H9 (cell line): ENCODE measurements at regions not wholly inside any gene's neighbourhood (a gene's known extent, or its start where the extent isn't known, plus 50 kb on each side); places are given as distances from the start of the nearest gene placed in this dataset.

ENCODE experiments used
- DNase-seq: peaks from one replicate; pipeline ENCODE4 v3.0.0-alpha.2; 2017
- H2AFZ ChIP-seq: one replicate; pipeline ENCODE4 v1.6.1; 2013; ENCODE audit warnings: mild to moderate bottlenecking, low read length, control low read depth, moderate library complexity
- H2AK5ac ChIP-seq: 2 replicates; pipeline ENCODE4 v1.6.1; 2013; ENCODE audit warnings: low read length, control low read depth, mixed read lengths; ENCODE audit not compliant: insufficient read length
- H2BK120ac ChIP-seq: one replicate; pipeline ENCODE4 v1.6.1; 2013; ENCODE audit warnings: low read depth, mild to moderate bottlenecking, low read length, control low read depth, inconsistent platforms; ENCODE audit not compliant: poor library complexity, severe bottlenecking
- H2BK12ac ChIP-seq: 2 replicates; pipeline ENCODE4 v1.6.1; 2013; ENCODE audit warnings: low read length, control low read depth, mixed read lengths, low read depth; ENCODE audit not compliant: insufficient read length
- H2BK15ac ChIP-seq: 2 replicates; pipeline ENCODE4 v1.6.1; 2013; ENCODE audit warnings: low read depth, low read length, control low read depth
- H2BK20ac ChIP-seq: one replicate; pipeline ENCODE4 v1.6.1; 2013; ENCODE audit warnings: low read depth, mild to moderate bottlenecking, low read length, control low read depth, inconsistent platforms; ENCODE audit not compliant: poor library complexity, severe bottlenecking
- H2BK5ac ChIP-seq: 2 replicates; pipeline ENCODE4 v1.6.1; 2013; ENCODE audit warnings: low read length, control low read depth, mixed read lengths; ENCODE audit not compliant: insufficient read length
- H3K14ac ChIP-seq: 2 replicates; pipeline ENCODE4 v1.6.1; 2013; ENCODE audit warnings: low read length, control low read depth; ENCODE audit not compliant: insufficient read depth
- H3K18ac ChIP-seq: 2 replicates; pipeline ENCODE4 v1.6.1; 2013; ENCODE audit warnings: low read depth, mild to moderate bottlenecking, mixed read lengths, low read length, control low read depth; ENCODE audit not compliant: insufficient read length
- H3K23ac ChIP-seq: 2 replicates; pipeline ENCODE4 v1.6.1; 2013; ENCODE audit warnings: low read length, control low read depth, mixed read lengths, low read depth; ENCODE audit not compliant: insufficient read length
- H3K23me2 ChIP-seq: 2 replicates; pipeline ENCODE4 v1.6.1; 2013; ENCODE audit warnings: low read depth, mild to moderate bottlenecking, mixed read lengths, low read length, control low read depth; ENCODE audit not compliant: insufficient read length, poor library complexity, severe bottlenecking
- H3K27ac ChIP-seq: 2 replicates; pipeline ENCODE4 v1.5.1; 2013; ENCODE audit warnings: low read length, control low read depth, mixed read lengths, low read depth; ENCODE audit not compliant: insufficient read length
- H3K27me3 ChIP-seq: 2 replicates; pipeline ENCODE4 v1.6.1; 2013; ENCODE audit warnings: low read length, control low read depth, inconsistent platforms; ENCODE audit not compliant: insufficient read depth
- H3K4ac ChIP-seq: 2 replicates; pipeline ENCODE4 v1.6.1; 2013; ENCODE audit warnings: low read depth, mild to moderate bottlenecking, control low read depth, inconsistent platforms, low read length, moderate library complexity
- H3K4me1 ChIP-seq: 2 replicates; pipeline ENCODE4 v1.6.1; 2013; ENCODE audit warnings: low read length, control low read depth, inconsistent platforms; ENCODE audit not compliant: insufficient read depth
- H3K4me2 ChIP-seq: 2 replicates; pipeline ENCODE4 v1.6.1; 2013; ENCODE audit warnings: low read length, control low read depth, mixed read lengths; ENCODE audit not compliant: insufficient read length, insufficient read depth
- H3K56ac ChIP-seq: 2 replicates; pipeline ENCODE4 v1.6.1; 2013; ENCODE audit warnings: low read depth, mild to moderate bottlenecking, mixed read lengths, low read length, control low read depth; ENCODE audit not compliant: insufficient read length
- H3K79me1 ChIP-seq: 2 replicates; pipeline ENCODE4 v1.6.1; 2013; ENCODE audit warnings: low read depth, mild to moderate bottlenecking, moderate library complexity, low read length, control low read depth, inconsistent platforms; ENCODE audit not compliant: insufficient read depth, poor library complexity, severe bottlenecking
- H3K79me2 ChIP-seq: 2 replicates; pipeline ENCODE4 v1.6.1; 2013; ENCODE audit warnings: low read length, control low read depth, inconsistent platforms; ENCODE audit not compliant: insufficient read depth
- H3K9ac ChIP-seq: 2 replicates; pipeline ENCODE4 v1.6.1; 2013; ENCODE audit warnings: low read length, control low read depth, mixed read lengths; ENCODE audit not compliant: insufficient read length; ENCODE audit errors: extremely low read depth
- H3K9me3 ChIP-seq: one replicate; pipeline ENCODE4 v1.6.1; 2013; ENCODE audit warnings: low read depth, low read length, inconsistent platforms; ENCODE audit not compliant: control insufficient read depth
- H3T11ph ChIP-seq: one replicate; pipeline ENCODE4 v1.6.1; 2013; ENCODE audit warnings: mild to moderate bottlenecking, low read length, control low read depth, inconsistent platforms
- H4K20me1 ChIP-seq: one replicate; pipeline ENCODE4 v1.6.1; 2013; ENCODE audit not compliant: control insufficient read depth, insufficient read length, insufficient read depth
- H4K5ac ChIP-seq: 2 replicates; pipeline ENCODE4 v1.6.1; 2013; ENCODE audit warnings: low read depth, mild to moderate bottlenecking, mixed read lengths, low read length, control low read depth; ENCODE audit not compliant: insufficient read length
- H4K8ac ChIP-seq: replicated peaks from 2 replicates; pipeline ENCODE4 v1.6.1; 2013; ENCODE audit warnings: low read length, control low read depth, mixed read lengths, low read depth; ENCODE audit not compliant: insufficient read length
- H4K91ac ChIP-seq: 2 replicates; pipeline ENCODE4 v1.6.1; 2013; ENCODE audit warnings: low read depth, mild to moderate bottlenecking, moderate library complexity, mixed read lengths, low read length, control low read depth; ENCODE audit not compliant: insufficient read length
- H3K27ac Mint-ChIP-seq, 3 experiments: 2 replicates in 2 of 3; 3 replicates in 1 of 3; pipeline ENCODE4 v1.8.0; 2020 to 2021; ENCODE audit warnings: mixed read lengths in 3 of 3, mild to moderate bottlenecking in 1 of 3, moderate library complexity in 1 of 3
- H3K27me3 Mint-ChIP-seq: 2 replicates; pipeline ENCODE4 v1.8.0; 2021; ENCODE audit warnings: low read depth, mild to moderate bottlenecking, moderate library complexity, mixed read lengths
- H3K36me3 Mint-ChIP-seq, 3 experiments: 2 replicates in 2 of 3; 3 replicates in 1 of 3; pipeline ENCODE4 v1.8.0; 2020 to 2021; ENCODE audit warnings: low read depth in 3 of 3, mixed read lengths in 3 of 3; ENCODE audit not compliant: insufficient read depth in 1 of 3
- H3K4me1 Mint-ChIP-seq, 2 experiments: 2 replicates each; pipeline ENCODE4 v1.8.0; 2020; ENCODE audit warnings: mixed read lengths in 2 of 2
- H3K4me3 Mint-ChIP-seq, 2 experiments: 2 replicates in 1 of 2; 3 replicates in 1 of 2; pipeline ENCODE4 v1.8.0; 2020 to 2021; ENCODE audit warnings: mild to moderate bottlenecking in 2 of 2, mixed read lengths in 2 of 2, moderate library complexity in 1 of 2
- H3K9me3 Mint-ChIP-seq, 2 experiments: 2 replicates in 1 of 2; 3 replicates in 1 of 2; pipeline ENCODE4 v1.8.0; 2020; ENCODE audit warnings: mild to moderate bottlenecking in 2 of 2, mixed read lengths in 2 of 2, moderate library complexity in 1 of 2
- CTCF ChIP-seq: fragments of 200-600 bp; sonication (generic); conservative IDR thresholded peaks from 3 replicates; pipeline ENCODE4 v1.8.0; 2021; ENCODE audit warnings: antibody characterized with exemption, mild to moderate bottlenecking
- WGBS: extraction: QIAGEN DNeasy Blood & Tissue Kit; methylation state at CpG from one replicate; pipeline ENCODE4 v1.1.7; 2013; ENCODE audit warnings: missing lambda C conversion rate, low lambda C conversion rate, mixed read lengths; ENCODE audit not compliant: insufficient read length; ENCODE audit errors: extremely low coverage; 5-methylcytosine and 5-hydroxymethylcytosine counted together

- DNase-seq: no peak
- Histone ChIP-seq H4K8ac (no peak overlapping the region), H2AK5ac (no peak overlapping the region), H3K56ac (no peak overlapping the region), H3K23ac (no peak overlapping the region), H3K9me3 (no peaks in the 10 kb centered on the region), H2BK5ac (no peak overlapping the region), H4K91ac (no peak overlapping the region), H2BK20ac (no peak overlapping the region), H3K4me2 (no peak overlapping the region), H3K9ac (peak overlapping the region; percentile 31), H3K18ac (no peak overlapping the region), H2BK12ac (no peak overlapping the region), H3K79me2 (no peaks in the 10 kb centered on the region), H3K27me3 (no peaks in the 10 kb centered on the region), H3K14ac (no peak overlapping the region), H2BK15ac (no peak overlapping the region), H4K5ac (no peak overlapping the region), H3K79me1 (no peaks in the 10 kb centered on the region), H3K4me1 (no peaks in the 10 kb centered on the region), H2BK120ac (no peak overlapping the region), H3K27ac (no peak overlapping the region), H3K4ac (no peak overlapping the region), H2AFZ (no peak overlapping the region), H4K20me1 (no peaks in the 10 kb centered on the region), H3K23me2 (no peaks in the 10 kb centered on the region), H3T11ph (no peak overlapping the region)
- no peak for TF ChIP-seq CTCF
- H3K9me3 Mint-ChIP-seq: peaks cover 3 to 9% of the 10 kb centered on the region in 2 experiments; a peak in 2 of 5 replicates
- no peaks in the 10 kb centered on the region for H3K27me3 Mint-ChIP-seq
- no peak overlapping the region for H3K4me3 Mint-ChIP-seq
- peaks cover 4% of the 10 kb centered on the region in 2 experiments; a peak in 2 of 4 replicates for H3K4me1 Mint-ChIP-seq
- H3K36me3 Mint-ChIP-seq: no peaks in the 10 kb centered on the region; a peak in 1 of 7 replicates
- H3K27ac Mint-ChIP-seq: no peak overlapping the region
- WGBS: no CpG with 5 or more reads among the region's 3 CpGs
Measured at GRCh38 chr4:176872461-176872860, 79.7 kb upstream of the VEGFC start.
